HepG2 (cell line): ENCODE measurements at regions not wholly inside any gene's neighbourhood (a gene's known extent, or its start where the extent isn't known, plus 50 kb on each side); places are given as distances from the start of the nearest gene placed in this dataset.
"Not testable (repeated sequence)": the region's sequence is repeated elsewhere in the genome, so short reads cannot be mapped to it uniquely, and the experiment has no call there.

Experiments used
- ATAC-seq: fragments of 200-7000 bp; cut with Tn5 transposase; 3 replicates; pipeline ENCODE4 v1.9.1; 2020; ENCODE audit warnings: mild to moderate bottlenecking, moderate library complexity
- BruUV-seq: library from RNA; stranded (reverse); fragments of 400-500 nt; replicated peaks from 2 replicates; lab custom pipeline; 2021; lab: Mats Ljungman, UMichigan
- CTCF ChIA-PET: fragments of 300-600 bp; formaldehyde crosslinking; extraction: SDS; loops from one replicate; lab custom pipeline; 2021; ENCODE audit warnings: low total read pairs, inconsistent platforms, low intra/inter-chr PET ratio; lab: Yijun Ruan, JAX
- POLR2A ChIA-PET: fragments of 350-600 bp; sonication (Branson Sonifier 250); formaldehyde crosslinking; loops from one replicate; lab custom pipeline; 2020; ENCODE audit warnings: antibody characterized with exemption, inconsistent platforms; lab: Yijun Ruan, JAX
- DNase-seq: peaks from one replicate; pipeline ENCODE4 v3.0.0-alpha.2; 2015; ENCODE audit warnings: low spot score
- FAIRE-seq: peaks from 3 replicates; lab custom pipeline; 2011; peaks lifted over from hg19 to GRCh38; lab: Jason Lieb, UNC
- H2AFZ ChIP-seq: one replicate; pipeline ENCODE4 v1.6.1; 2011; ENCODE audit warnings: low read length, inconsistent platforms
- H3K27ac ChIP-seq: fragments of 300-600 bp; 3 replicates; pipeline ENCODE4 v1.8.0; 2011; ENCODE audit warnings: mixed run types, mild to moderate bottlenecking, mixed read lengths, low read length, inconsistent platforms; ENCODE audit not compliant: insufficient read depth; ENCODE audit errors: extremely low read length
- H3K27me3 ChIP-seq, 2 experiments: fragments of 200-600 bp in 1 of 2; 2 replicates in 1 of 2; 3 replicates in 1 of 2; pipeline versions ENCODE4 v1.6.0 to v1.8.0; 2011; ENCODE audit warnings: low read length in 2 of 2, mild to moderate bottlenecking in 2 of 2, moderate library complexity in 2 of 2, inconsistent platforms in 1 of 2; ENCODE audit not compliant: insufficient read depth in 2 of 2, control insufficient read depth in 1 of 2
- H3K36me3 ChIP-seq, 2 experiments: fragments of 200-600 bp in 1 of 2; replicated peaks in 1 of 2; 2 replicates in 1 of 2; 3 replicates in 1 of 2; pipeline versions ENCODE4 v1.5.1 to v1.8.0; 2011; ENCODE audit warnings: low read length in 2 of 2, inconsistent platforms in 1 of 2; ENCODE audit not compliant: insufficient read depth in 2 of 2, control insufficient read depth in 1 of 2
- H3K4me1 ChIP-seq: 2 replicates; pipeline ENCODE4 v1.5.1; 2012; ENCODE audit warnings: low read length, inconsistent platforms; ENCODE audit not compliant: insufficient read depth
- H3K4me2 ChIP-seq: 2 replicates; pipeline ENCODE4 v1.6.0; 2011; ENCODE audit warnings: low read depth, low read length, inconsistent platforms
- H3K4me3 ChIP-seq, 3 experiments: fragments of 200-600 bp in 1 of 3; sonication (generic), shearing (Covaris generic) in 1 of 3; replicated peaks in 1 of 3; 2 replicates each; pipeline ENCODE4 v1.5.1; 2011 to 2016; ENCODE audit warnings: low read length in 3 of 3, inconsistent platforms in 2 of 3, low read depth in 2 of 3, mild to moderate bottlenecking in 2 of 3, control low read depth in 1 of 3, mixed read lengths in 1 of 3; ENCODE audit not compliant: insufficient read depth in 1 of 3
- H3K79me2 ChIP-seq: one replicate; pipeline ENCODE4 v1.6.1; 2011; ENCODE audit warnings: low read length, inconsistent platforms; ENCODE audit not compliant: insufficient read depth
- H3K9ac ChIP-seq: 2 replicates; pipeline ENCODE4 v1.6.0; 2011; ENCODE audit warnings: mild to moderate bottlenecking, low read depth, low read length, inconsistent platforms; ENCODE audit not compliant: insufficient read depth
- H3K9me3 ChIP-seq: 2 replicates; pipeline ENCODE4 v1.5.1; 2012; ENCODE audit warnings: mild to moderate bottlenecking, low read length
- H4K20me1 ChIP-seq: 2 replicates; pipeline ENCODE4 v1.6.0; 2011; ENCODE audit warnings: inconsistent platforms, mild to moderate bottlenecking, low read length, moderate library complexity; ENCODE audit not compliant: insufficient read depth
- BRD4 ChIP-seq: sonication (generic); formaldehyde crosslinking; IDR thresholded peaks from 2 replicates; pipeline ENCODE4 v1.4.0; 2020; ENCODE audit warnings: missing genetic modification reagents
- HES4 ChIP-seq: sonication (generic); formaldehyde crosslinking; IDR thresholded peaks from 2 replicates; pipeline ENCODE4 v1.9.0; 2021; ENCODE audit warnings: mild to moderate bottlenecking, missing genetic modification reagents, borderline replicate concordance
- ZNF280B ChIP-seq: sonication (generic); formaldehyde crosslinking; IDR thresholded peaks from 2 replicates; pipeline ENCODE4 v1.5.0; 2020; ENCODE audit warnings: missing genetic modification reagents, mild to moderate bottlenecking, borderline replicate concordance
- WGBS: methylation state at CpG from one replicate; pipeline ENCODE4 v1.1.6; 2017; ENCODE audit warnings: low lambda C conversion rate; 5-methylcytosine and 5-hydroxymethylcytosine counted together
- in situ Hi-C: cut with HindIII; loops from 2 replicates; pipeline ENCODE4 v1.10.0; 2017; ENCODE audit warnings: low pct_unique_long_range_greater_than_20kb; ENCODE audit not compliant: extremely low pct_ligation_motif_present
- intact Hi-C: fragments of 100-400 bp; cut with micrococcal nuclease; formaldehyde crosslinking; loops from one replicate; pipeline ENCODE4 v1.10.0; 2022; ENCODE audit not compliant: unreplicated experiment

GRCh38 chr5:36778336-36778735 lies 98.2 kb upstream of the NIPBL start:
- H3K9me3 ChIP-seq = no peaks in the 10 kb centered on the region
- intact Hi-C loops (no loop called here), in situ Hi-C loops (no loop called here)
- H4K20me1 ChIP-seq = no peaks in the 10 kb centered on the region
- ATAC-seq (no peak), DNase-seq (no peak), FAIRE-seq (no peak)
- CTCF ChIA-PET = no interaction called here
- no peaks in the 10 kb centered on the region for H3K79me2 ChIP-seq
- H2AFZ ChIP-seq = no peak overlapping the region
- BruUV-seq = no TSS peak
- H3K4me1 ChIP-seq = no peaks in the 10 kb centered on the region
- H3K4me3 ChIP-seq = no peak overlapping the region
- H3K27ac ChIP-seq = no peak overlapping the region
- no peak for TF ChIP-seq BRD4 (CRISPR knock-in tag)
- TF ChIP-seq ZNF280B = no peak
- TF ChIP-seq HES4 (CRISPR knock-in tag) = no peak
- H3K4me2 ChIP-seq = no peak overlapping the region
- POLR2A ChIA-PET = no interaction called here
- no peak overlapping the region for H3K9ac ChIP-seq
- H3K27me3 ChIP-seq = no peaks in the 10 kb centered on the region; a peak in 1 of 5 replicates
- H3K36me3 ChIP-seq = no peaks in the 10 kb centered on the region

- H4K20me1 ChIP-seq, H3K4me2 ChIP-seq, H3K9ac ChIP-seq, POLR2A ChIA-PET, DNase-seq, H2AFZ ChIP-seq, H3K4me3 ChIP-seq, BruUV-seq, H3K27me3 ChIP-seq, intact Hi-C loops, CTCF ChIA-PET, in situ Hi-C loops, ATAC-seq, H3K9me3 ChIP-seq, H3K79me2 ChIP-seq, H3K27ac ChIP-seq, H3K36me3 ChIP-seq, FAIRE-seq: not testable (repeated sequence)
- 73% methylated on average over 6 of the region's 26 CpGs for WGBS
- H3K4me1 ChIP-seq = peaks cover 14% of the 10 kb centered on the region
Measured at GRCh38 chr5:36782612-36783011, 94.0 kb upstream of the NIPBL start.
